HL-60 (cell line): ENCODE measurements at regions not wholly inside any gene's neighbourhood (a gene's known extent, or its start where the extent isn't known, plus 50 kb on each side); places are given as distances from the start of the nearest gene placed in this dataset.

Experiments used
- GABPA ChIP-seq: IDR thresholded peaks from 2 replicates; pipeline ENCODE4 v1.6.1; 2012; ENCODE audit warnings: low read depth
- POLR2AphosphoS5 ChIP-seq: IDR thresholded peaks from 2 replicates; pipeline ENCODE4 v1.6.1; 2012; ENCODE audit warnings: low read depth
- REST ChIP-seq: IDR thresholded peaks from 2 replicates; pipeline ENCODE4 v1.6.1; 2012; ENCODE audit warnings: low read depth; ENCODE audit not compliant: insufficient replicate concordance
- TF ChIP-seq, protein P1 (sequence below): IDR thresholded peaks from one replicate; pipeline ENCODE4 v1.5.1; 2011; ENCODE audit warnings: low read length, control low read depth, inconsistent platforms; ENCODE audit not compliant: insufficient read depth

GRCh38 chr1:43058545-43059360 lies 100.1 kb upstream of the SLC2A1 start:
- TF ChIP-seq, protein P1, sequence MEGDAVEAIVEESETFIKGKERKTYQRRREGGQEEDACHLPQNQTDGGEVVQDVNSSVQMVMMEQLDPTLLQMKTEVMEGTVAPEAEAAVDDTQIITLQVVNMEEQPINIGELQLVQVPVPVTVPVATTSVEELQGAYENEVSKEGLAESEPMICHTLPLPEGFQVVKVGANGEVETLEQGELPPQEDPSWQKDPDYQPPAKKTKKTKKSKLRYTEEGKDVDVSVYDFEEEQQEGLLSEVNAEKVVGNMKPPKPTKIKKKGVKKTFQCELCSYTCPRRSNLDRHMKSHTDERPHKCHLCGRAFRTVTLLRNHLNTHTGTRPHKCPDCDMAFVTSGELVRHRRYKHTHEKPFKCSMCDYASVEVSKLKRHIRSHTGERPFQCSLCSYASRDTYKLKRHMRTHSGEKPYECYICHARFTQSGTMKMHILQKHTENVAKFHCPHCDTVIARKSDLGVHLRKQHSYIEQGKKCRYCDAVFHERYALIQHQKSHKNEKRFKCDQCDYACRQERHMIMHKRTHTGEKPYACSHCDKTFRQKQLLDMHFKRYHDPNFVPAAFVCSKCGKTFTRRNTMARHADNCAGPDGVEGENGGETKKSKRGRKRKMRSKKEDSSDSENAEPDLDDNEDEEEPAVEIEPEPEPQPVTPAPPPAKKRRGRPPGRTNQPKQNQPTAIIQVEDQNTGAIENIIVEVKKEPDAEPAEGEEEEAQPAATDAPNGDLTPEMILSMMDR: no peak
- TF ChIP-seq POLR2AphosphoS5 (no peak), REST (no peak), GABPA (no peak)
